ENCODE measurements at regions not wholly inside any gene's neighbourhood (a gene's known extent, or its start where the extent isn't known, plus 50 kb on each side); places are given as distances from the start of the nearest gene placed in this dataset.

DNA sequence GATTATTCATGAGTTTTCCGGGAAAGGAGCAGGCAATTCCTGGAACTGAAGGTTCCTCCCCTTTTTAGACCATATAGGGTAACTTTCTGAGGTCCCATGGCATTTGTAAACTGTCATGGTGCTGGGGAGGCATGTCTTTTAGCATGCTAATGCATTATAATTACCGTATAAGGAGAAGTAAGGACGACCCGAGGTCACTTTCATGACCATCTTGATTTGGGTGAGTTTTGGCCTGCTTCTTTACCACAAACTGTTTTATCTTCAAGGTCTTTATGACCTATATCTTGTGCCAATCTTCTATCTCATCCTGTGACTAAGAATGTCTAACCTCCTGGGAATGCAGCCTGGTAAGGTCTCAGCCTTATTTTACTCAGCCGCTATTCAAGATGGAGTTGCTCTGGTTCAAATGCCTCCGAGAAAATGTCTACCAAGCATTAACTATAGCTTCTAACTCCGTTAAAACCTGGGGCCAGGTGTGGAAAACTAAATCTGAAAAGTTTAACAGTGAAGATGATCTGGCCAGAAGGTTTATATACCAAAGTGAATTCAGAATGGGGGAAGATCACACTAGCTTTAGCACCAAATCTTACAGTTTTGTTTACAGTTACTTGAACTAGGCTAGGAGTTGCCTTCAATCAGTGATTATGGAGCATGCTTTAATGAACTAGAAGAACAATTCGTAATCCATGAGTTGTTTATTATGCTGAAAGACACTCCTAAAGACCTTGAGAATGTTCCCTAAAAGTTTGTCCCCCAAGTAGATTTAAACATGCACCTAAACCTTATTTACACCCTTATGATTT is 80.0 kb upstream of the TOP1 start:
- intact Hi-C loops (cut with DNase I; ENCODE audit: low total_unique reads): loop anchor here (10.0 kb wide), 1 partner anchor 1064 kb away; no protein-coding TSS in a partner anchor
- WGBS, 5 donors: 74 to 84% (median 82%) methylated on average over 8 of the region's 8 CpGs

GRCh38 chr20:40949346-40949745 is 79.3 kb upstream of the TOP1 start:
- no peak for TF ChIP-seq CTCF (IDR thresholded peaks at IDR 0.05 in 8 of 11, conservative IDR thresholded peaks at IDR 0.05 in 3 of 11)
- no peak for TF ChIP-seq POLR2AphosphoS5 (IDR thresholded peaks at IDR 0.05)
- no peak for TF ChIP-seq POLR2A (IDR thresholded peaks at IDR 0.05)
- intact Hi-C loops (cut with DNase I; ENCODE audit: low total_unique reads): loop anchor here (10.0 kb wide), 1 partner anchor 1065 kb away; no protein-coding TSS in a partner anchor
- Histone ChIP-seq H3K4me3 (no peak overlapping the region), H3K27ac (no peak overlapping the region), H3K36me3 (no peaks in the 10 kb centered on the region), H3K9me3 (peaks cover 0 to 5% (median 0%) of the 10 kb centered on the region in 8 donors), H3K27me3 (replicated peaks in 1 of 7) (peaks cover 0 to 16% (median 0%) of the 10 kb centered on the region in 7 donors), H3K4me1 (peaks cover 0 to 3% (median 0%) of the 10 kb centered on the region in 6 donors)
- no peak for DNase-seq
- 73 to 94% (median 80%) methylated on average over 2 of the region's 2 CpGs for WGBS, 5 donors

More for the DNA sequence above, 80.0 kb upstream of the TOP1 start:
- H3K27ac ChIP-seq: no peak overlapping the region
- peaks cover 0 to 7% (median 0%) of the 10 kb centered on the region in 6 donors for H3K4me1 ChIP-seq
- TF ChIP-seq POLR2A (IDR thresholded peaks at IDR 0.05) (no peak), CTCF (IDR thresholded peaks at IDR 0.05 in 8 of 11, conservative IDR thresholded peaks at IDR 0.05 in 3 of 11) (no peak)
- no peaks in the 10 kb centered on the region for H3K9me3 ChIP-seq
- peaks cover 0 to 16% (median 0%) of the 10 kb centered on the region in 7 donors for H3K27me3 ChIP-seq (replicated peaks in 1 of 7)
- no peak for DNase-seq
- H3K4me3 ChIP-seq: no peak overlapping the region
- no peaks in the 10 kb centered on the region for H3K36me3 ChIP-seq

GRCh38 chr20:40952136-40952535 is 76.5 kb upstream of the TOP1 start:
- no peak for DNase-seq
- Histone ChIP-seq H3K4me3 (no peak overlapping the region), H3K4me1 (peaks cover 0 to 9% (median 3%) of the 10 kb centered on the region in 6 donors), H3K27me3 (replicated peaks in 1 of 7) (peaks cover 0 to 16% (median 0%) of the 10 kb centered on the region in 7 donors), H3K27ac (no peak overlapping the region), H3K9me3 (peaks cover 0 to 5% (median 0%) of the 10 kb centered on the region in 8 donors), H3K36me3 (no peaks in the 10 kb centered on the region)
- no peak for TF ChIP-seq POLR2AphosphoS5 (IDR thresholded peaks at IDR 0.05)
- TF ChIP-seq POLR2A (IDR thresholded peaks at IDR 0.05): no peak
- TF ChIP-seq CTCF (IDR thresholded peaks at IDR 0.05 in 8 of 11, conservative IDR thresholded peaks at IDR 0.05 in 3 of 11): no peak
- intact Hi-C loops (cut with DNase I; ENCODE audit: low total_unique reads): no loop called here
- WGBS, 5 donors: 65 to 76% (median 66%) methylated on average over 9 of the region's 9 CpGs

DNA sequence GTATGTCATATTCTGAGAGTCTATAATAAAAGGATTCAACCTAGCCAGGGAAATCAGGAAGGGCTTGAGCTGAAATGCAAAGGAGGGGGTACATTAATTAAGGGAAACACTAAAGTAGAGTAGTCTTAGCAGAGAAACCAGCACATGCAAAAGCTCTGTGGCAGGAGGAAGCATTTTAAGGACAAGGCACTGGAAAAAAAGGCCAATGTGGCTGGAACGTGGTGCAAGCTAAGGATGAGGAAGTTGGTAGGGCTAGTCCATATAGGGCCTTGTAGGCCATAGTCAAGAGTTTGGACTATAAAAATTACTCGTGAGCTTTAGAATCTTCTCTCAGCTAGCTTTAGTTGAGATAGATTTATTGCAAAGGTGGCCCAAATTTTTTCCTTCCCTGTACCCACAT is 75.2 kb upstream of the TOP1 start:
- 63 to 86% (median 69%) methylated on average over 2 of the region's 2 CpGs for WGBS, 5 donors
- H3K4me3 ChIP-seq: no peak overlapping the region
- H3K27me3 ChIP-seq (replicated peaks in 1 of 7): peaks cover 0 to 16% (median 0%) of the 10 kb centered on the region in 7 donors
- peaks cover 0 to 5% (median 0%) of the 10 kb centered on the region in 8 donors for H3K9me3 ChIP-seq
- H3K27ac ChIP-seq: no peak overlapping the region
- no peaks in the 10 kb centered on the region for H3K36me3 ChIP-seq
- no peak for TF ChIP-seq POLR2AphosphoS5 (IDR thresholded peaks at IDR 0.05)
- no peak for TF ChIP-seq CTCF (IDR thresholded peaks at IDR 0.05 in 8 of 11, conservative IDR thresholded peaks at IDR 0.05 in 3 of 11)
- no peak for TF ChIP-seq POLR2A (IDR thresholded peaks at IDR 0.05)
- no peak for DNase-seq
- intact Hi-C loops (cut with DNase I; ENCODE audit: low total_unique reads): no loop called here
- peaks cover 0 to 9% (median 3%) of the 10 kb centered on the region in 6 donors for H3K4me1 ChIP-seq

All from spleen (tissue), 11 donors.